GM23338 (cell line): ENCODE measurements at regions not wholly inside any gene's neighbourhood (a gene's known extent, or its start where the extent isn't known, plus 50 kb on each side); places are given as distances from the start of the nearest gene placed in this dataset.
"Not testable (repeated sequence)": the region's sequence is repeated elsewhere in the genome, so short reads cannot be mapped to it uniquely, and the experiment has no call there.

ENCODE experiments used
- ATAC-seq: fragments of 200-7000 bp; cut with Tn5 transposase; 3 replicates; pipeline ENCODE4 v1.9.1; 2020
- DNase-seq: peaks from one replicate; pipeline ENCODE4 v3.0.0-alpha.2; 2015; ENCODE audit warnings: low spot score
- H2AFZ ChIP-seq: fragments of 200-600 bp; sonication (generic); 2 replicates; pipeline ENCODE4 v1.8.0; 2016; ENCODE audit warnings: antibody characterized with exemption, mild to moderate bottlenecking, moderate library complexity
- H3F3A ChIP-seq: fragments of 200-600 bp; sonication (generic); replicated peaks from 2 replicates; pipeline ENCODE4 v1.8.0; 2017; ENCODE audit warnings: antibody characterized with exemption, mixed run types, low read depth
- H3K27ac ChIP-seq: fragments of 200-600 bp; sonication (generic); 2 replicates; pipeline ENCODE4 v1.6.1; 2016; ENCODE audit warnings: low read depth
- H3K27me3 ChIP-seq: fragments of 200-600 bp; sonication (generic); 2 replicates; pipeline ENCODE4 v1.8.0; 2016; ENCODE audit warnings: mild to moderate bottlenecking, mixed run types, moderate library complexity; ENCODE audit not compliant: insufficient read depth
- H3K36me3 ChIP-seq: fragments of 200-600 bp; sonication (generic); 2 replicates; pipeline ENCODE4 v1.8.0; 2016; ENCODE audit warnings: mild to moderate bottlenecking; ENCODE audit not compliant: insufficient read depth
- H3K4me1 ChIP-seq: fragments of 200-600 bp; sonication (generic); 2 replicates; pipeline ENCODE4 v1.8.0; 2016; ENCODE audit warnings: mild to moderate bottlenecking, moderate library complexity; ENCODE audit not compliant: insufficient read depth
- H3K4me2 ChIP-seq: fragments of 200-600 bp; sonication (generic); 2 replicates; pipeline ENCODE4 v1.7.1; 2017; ENCODE audit warnings: mixed run types
- H3K4me3 ChIP-seq: fragments of 200-600 bp; sonication (generic); 2 replicates; pipeline ENCODE4 v1.6.1; 2016; ENCODE audit warnings: mixed run types
- H3K79me2 ChIP-seq: fragments of 200-600 bp; sonication (generic); replicated peaks from 2 replicates; pipeline ENCODE4 v1.8.0; 2017; ENCODE audit warnings: mild to moderate bottlenecking; ENCODE audit not compliant: insufficient read depth
- H3K9me2 ChIP-seq: fragments of 200-600 bp; sonication (generic); 2 replicates; pipeline ENCODE4 v1.8.0; 2017; ENCODE audit not compliant: insufficient read depth
- H4K20me1 ChIP-seq: fragments of 200-600 bp; sonication (generic); replicated peaks from 2 replicates; pipeline ENCODE4 v1.8.0; 2017; ENCODE audit warnings: mild to moderate bottlenecking; ENCODE audit not compliant: insufficient read depth
- H3K27ac Mint-ChIP-seq: 2 replicates; pipeline ENCODE4 v1.8.0; 2020; ENCODE audit warnings: inconsistent platforms, mild to moderate bottlenecking, moderate library complexity, mixed read lengths
- H3K27me3 Mint-ChIP-seq: 3 replicates; pipeline ENCODE4 v1.8.0; 2022; ENCODE audit warnings: low read depth, mild to moderate bottlenecking, moderate library complexity, mixed read lengths, inconsistent platforms; ENCODE audit not compliant: insufficient read depth, poor library complexity
- H3K36me3 Mint-ChIP-seq: 3 replicates; pipeline ENCODE4 v1.8.0; 2021; ENCODE audit warnings: low read depth, mild to moderate bottlenecking, inconsistent platforms, moderate library complexity, mixed read lengths
- H3K4me1 Mint-ChIP-seq: 3 replicates; pipeline ENCODE4 v1.8.0; 2020; ENCODE audit warnings: mild to moderate bottlenecking, inconsistent platforms, mixed read lengths
- H3K4me3 Mint-ChIP-seq: 3 replicates; pipeline ENCODE4 v1.8.0; 2021; ENCODE audit warnings: moderate library complexity, mild to moderate bottlenecking, inconsistent platforms, mixed read lengths
- H3K9me3 Mint-ChIP-seq: 3 replicates; pipeline ENCODE4 v1.8.0; 2020; ENCODE audit warnings: moderate library complexity, mild to moderate bottlenecking, inconsistent platforms, mixed read lengths
- EZH2phosphoT487 ChIP-seq: fragments of 200-600 bp; sonication (generic); IDR thresholded peaks from one replicate; pipeline ENCODE4 v1.8.1; 2018; ENCODE audit warnings: antibody characterized with exemption; ENCODE audit not compliant: unreplicated experiment
- JUNB ChIP-seq: IDR thresholded peaks from one replicate; pipeline ENCODE4 v1.6.1; 2016; ENCODE audit warnings: antibody characterized with exemption; ENCODE audit not compliant: unreplicated experiment
- NANOG ChIP-seq: IDR thresholded peaks from 2 replicates; pipeline ENCODE4 v1.6.1; 2016; ENCODE audit warnings: antibody characterized with exemption, borderline replicate concordance
- TF ChIP-seq, protein P1 (sequence below), 2 experiments: fragments of 200-600 bp in 1 of 2; sonication (generic) in 1 of 2; conservative IDR thresholded peaks; 2 replicates each; pipeline versions ENCODE4 v1.5.1 to v1.6.1; 2016 to 2017; ENCODE audit warnings: antibody characterized with exemption in 2 of 2, low read depth in 2 of 2, mild to moderate bottlenecking in 2 of 2, moderate library complexity in 1 of 2
- TF ChIP-seq, protein P2 (sequence below): IDR thresholded peaks from 2 replicates; pipeline ENCODE4 v1.6.1; 2016; ENCODE audit warnings: antibody characterized with exemption
- TF ChIP-seq, protein P3 (sequence below): IDR thresholded peaks from one replicate; pipeline ENCODE4 v1.6.1; 2018; ENCODE audit warnings: antibody characterized with exemption; ENCODE audit not compliant: unreplicated experiment

DNA sequence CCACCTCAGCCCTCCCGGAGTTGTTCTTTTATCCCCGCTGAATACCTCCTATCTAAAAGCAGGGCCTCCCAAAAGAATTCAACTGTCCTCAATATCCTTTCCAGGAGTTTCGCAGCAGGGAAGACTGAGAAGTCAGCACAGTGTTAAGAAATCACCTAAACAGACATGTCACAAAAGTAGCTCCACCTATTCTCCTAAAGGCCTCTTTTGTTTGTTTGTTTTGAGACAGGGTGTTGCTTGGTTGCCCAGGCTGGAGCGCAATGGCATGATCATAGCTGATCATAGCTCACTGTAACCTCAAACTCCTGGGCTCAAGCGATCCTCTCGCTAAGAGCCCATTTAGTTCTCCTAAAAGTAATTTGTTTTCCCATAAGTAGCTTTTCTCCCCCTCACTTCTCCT lies 53.8 kb downstream of the TEX44 start (continued):
- TF ChIP-seq EZH2phosphoT487 = no peak

DNA sequence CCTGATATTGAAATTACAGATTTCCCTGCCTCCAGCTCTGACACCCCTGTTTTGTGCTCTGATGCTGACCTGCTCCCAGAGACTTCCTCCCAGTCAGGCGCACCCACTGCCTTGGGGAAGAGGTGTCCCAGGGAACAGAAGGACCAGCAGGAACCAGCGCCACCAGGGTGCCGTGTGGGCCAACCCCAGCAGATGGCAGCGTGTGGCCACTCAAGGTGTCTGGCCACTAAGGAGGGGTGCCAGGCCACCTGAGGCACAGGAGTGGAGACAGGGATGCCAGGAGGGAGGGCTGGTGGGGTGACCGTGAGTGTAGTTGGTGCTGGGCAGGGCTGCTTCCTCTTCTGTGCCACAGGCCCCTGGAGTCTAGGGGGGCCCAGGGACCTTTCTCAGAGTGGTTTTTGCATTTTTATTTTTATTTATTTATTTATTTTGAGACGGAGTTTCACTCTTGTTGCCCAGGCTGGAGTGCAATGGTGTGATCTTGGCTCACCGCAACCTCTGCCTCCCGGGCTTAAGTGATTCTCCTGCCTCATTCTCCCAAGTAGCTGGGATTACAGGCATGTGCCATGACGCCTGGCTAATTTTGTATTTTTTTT lies 56.0 kb downstream of the TEX44 start:
- peaks cover 14% of the 10 kb centered on the region; the same call in 2 of the 3 replicates for H3K4me1 Mint-ChIP-seq
- Histone ChIP-seq H3K79me2 (no peaks in the 10 kb centered on the region), H3K27me3 (no peaks in the 10 kb centered on the region), H3K4me3 (no peak overlapping the region), H3K36me3 (no peaks in the 10 kb centered on the region), H2AFZ (0 out of 2 replicates have a peak overlapping the region, but pooled peaks have one; percentile 43), H3K27ac (no peak overlapping the region), H3K4me1 (peaks cover 5% of the 10 kb centered on the region), H3F3A (peaks cover 9% of the 10 kb centered on the region), H4K20me1 (no peaks in the 10 kb centered on the region), H3K9me2 (no peaks in the 10 kb centered on the region), H3K4me2 (no peak overlapping the region)
- DNase-seq = peak; percentile 82
- ATAC-seq = peak; percentile 92
- no peaks in the 10 kb centered on the region for H3K36me3 Mint-ChIP-seq
- TF ChIP-seq, protein P1, sequence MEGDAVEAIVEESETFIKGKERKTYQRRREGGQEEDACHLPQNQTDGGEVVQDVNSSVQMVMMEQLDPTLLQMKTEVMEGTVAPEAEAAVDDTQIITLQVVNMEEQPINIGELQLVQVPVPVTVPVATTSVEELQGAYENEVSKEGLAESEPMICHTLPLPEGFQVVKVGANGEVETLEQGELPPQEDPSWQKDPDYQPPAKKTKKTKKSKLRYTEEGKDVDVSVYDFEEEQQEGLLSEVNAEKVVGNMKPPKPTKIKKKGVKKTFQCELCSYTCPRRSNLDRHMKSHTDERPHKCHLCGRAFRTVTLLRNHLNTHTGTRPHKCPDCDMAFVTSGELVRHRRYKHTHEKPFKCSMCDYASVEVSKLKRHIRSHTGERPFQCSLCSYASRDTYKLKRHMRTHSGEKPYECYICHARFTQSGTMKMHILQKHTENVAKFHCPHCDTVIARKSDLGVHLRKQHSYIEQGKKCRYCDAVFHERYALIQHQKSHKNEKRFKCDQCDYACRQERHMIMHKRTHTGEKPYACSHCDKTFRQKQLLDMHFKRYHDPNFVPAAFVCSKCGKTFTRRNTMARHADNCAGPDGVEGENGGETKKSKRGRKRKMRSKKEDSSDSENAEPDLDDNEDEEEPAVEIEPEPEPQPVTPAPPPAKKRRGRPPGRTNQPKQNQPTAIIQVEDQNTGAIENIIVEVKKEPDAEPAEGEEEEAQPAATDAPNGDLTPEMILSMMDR (conservative IDR thresholded peaks at IDR 0.05; ENCODE audit: low read depth in 2 of 2) = peak; percentile 68 to 99
- TF ChIP-seq, protein P2, sequence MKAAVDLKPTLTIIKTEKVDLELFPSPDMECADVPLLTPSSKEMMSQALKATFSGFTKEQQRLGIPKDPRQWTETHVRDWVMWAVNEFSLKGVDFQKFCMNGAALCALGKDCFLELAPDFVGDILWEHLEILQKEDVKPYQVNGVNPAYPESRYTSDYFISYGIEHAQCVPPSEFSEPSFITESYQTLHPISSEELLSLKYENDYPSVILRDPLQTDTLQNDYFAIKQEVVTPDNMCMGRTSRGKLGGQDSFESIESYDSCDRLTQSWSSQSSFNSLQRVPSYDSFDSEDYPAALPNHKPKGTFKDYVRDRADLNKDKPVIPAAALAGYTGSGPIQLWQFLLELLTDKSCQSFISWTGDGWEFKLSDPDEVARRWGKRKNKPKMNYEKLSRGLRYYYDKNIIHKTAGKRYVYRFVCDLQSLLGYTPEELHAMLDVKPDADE = no peak
- H3K27me3 Mint-ChIP-seq = peaks cover 13% of the 10 kb centered on the region
- peak overlapping the region; percentile 71; the same call in 1 of the 2 replicates for H3K27ac Mint-ChIP-seq
- H3K4me3 Mint-ChIP-seq = no peak overlapping the region
- no peaks in the 10 kb centered on the region for H3K9me3 Mint-ChIP-seq

DNA sequence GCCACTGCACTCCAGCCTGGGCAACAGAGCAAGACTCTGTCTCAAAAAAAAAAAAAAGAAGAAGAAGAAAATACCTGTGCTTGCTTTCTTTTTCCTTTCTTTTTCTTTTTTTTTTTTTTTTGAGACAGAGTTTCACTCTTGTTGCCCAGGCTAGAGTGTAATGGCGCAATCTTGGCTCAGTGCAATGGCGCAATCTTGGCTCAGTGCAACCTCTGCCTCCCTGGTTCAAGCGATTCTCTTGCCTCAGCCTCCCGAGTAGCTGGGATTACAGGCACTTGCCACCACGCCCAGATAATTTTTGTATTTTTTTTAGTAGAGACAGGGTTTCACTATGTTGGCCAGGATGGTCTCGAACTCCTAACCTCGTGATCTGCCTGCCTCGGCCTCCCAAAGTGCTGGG lies 56.8 kb upstream of the PTMA start:
- H3K4me3 ChIP-seq, H3K27ac Mint-ChIP-seq, H2AFZ ChIP-seq, H3K9me2 ChIP-seq, ATAC-seq, DNase-seq, H3K4me3 Mint-ChIP-seq, H3K36me3 Mint-ChIP-seq, H3K9me3 Mint-ChIP-seq, H3K27ac ChIP-seq, H4K20me1 ChIP-seq, H3K27me3 ChIP-seq, H3K4me2 ChIP-seq, H3K36me3 ChIP-seq, H3K79me2 ChIP-seq: not testable (repeated sequence)
- Mint-ChIP-seq H3K27me3 (peaks cover 14% of the 10 kb centered on the region), H3K4me1 (peaks cover 17% of the 10 kb centered on the region)
- H3F3A ChIP-seq = peaks cover 15% of the 10 kb centered on the region
- peaks cover 14% of the 10 kb centered on the region for H3K4me1 ChIP-seq

DNA sequence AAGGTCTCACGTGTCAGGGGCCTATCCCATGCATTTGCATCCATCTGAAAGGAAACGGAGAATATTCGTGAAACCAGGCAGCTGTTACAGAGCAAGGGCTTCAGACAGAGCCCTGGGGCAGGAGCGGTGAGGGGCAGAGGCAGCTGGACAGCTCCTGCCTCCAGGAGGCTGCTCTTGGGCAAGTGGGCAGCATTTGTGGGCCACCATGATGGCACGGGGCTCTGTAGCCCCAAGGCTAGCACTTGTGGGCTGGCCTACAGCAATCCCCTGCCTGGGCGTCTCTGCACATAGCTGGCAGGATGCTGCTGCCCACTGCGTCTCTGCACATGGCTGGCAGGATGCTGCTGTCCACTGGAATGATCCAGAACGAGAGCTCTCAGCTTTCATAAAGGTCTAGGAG lies 52.8 kb upstream of the PTMA start:
- Histone ChIP-seq H3K36me3 (no peaks in the 10 kb centered on the region), H2AFZ (peak overlapping the region; percentile 72), H3K4me3 (no peak overlapping the region), H3K4me1 (peaks cover 15% of the 10 kb centered on the region), H3K9me2 (no peaks in the 10 kb centered on the region), H3K27ac (peak overlapping the region; percentile 76), H3F3A (peaks cover 8% of the 10 kb centered on the region), H3K79me2 (no peaks in the 10 kb centered on the region), H4K20me1 (no peaks in the 10 kb centered on the region), H3K4me2 (peak overlapping the region; percentile 58), H3K27me3 (no peaks in the 10 kb centered on the region)
- Mint-ChIP-seq H3K4me1 (peaks cover 11% of the 10 kb centered on the region), H3K27me3 (peaks cover 11% of the 10 kb centered on the region), H3K36me3 (no peaks in the 10 kb centered on the region), H3K9me3 (no peaks in the 10 kb centered on the region), H3K4me3 (no peak overlapping the region), H3K27ac (peak overlapping the region; percentile 18; the same call in 1 of the 2 replicates)
- DNase-seq = peak; percentile 45
- ATAC-seq = peak; percentile 72
- TF ChIP-seq, protein P3, sequence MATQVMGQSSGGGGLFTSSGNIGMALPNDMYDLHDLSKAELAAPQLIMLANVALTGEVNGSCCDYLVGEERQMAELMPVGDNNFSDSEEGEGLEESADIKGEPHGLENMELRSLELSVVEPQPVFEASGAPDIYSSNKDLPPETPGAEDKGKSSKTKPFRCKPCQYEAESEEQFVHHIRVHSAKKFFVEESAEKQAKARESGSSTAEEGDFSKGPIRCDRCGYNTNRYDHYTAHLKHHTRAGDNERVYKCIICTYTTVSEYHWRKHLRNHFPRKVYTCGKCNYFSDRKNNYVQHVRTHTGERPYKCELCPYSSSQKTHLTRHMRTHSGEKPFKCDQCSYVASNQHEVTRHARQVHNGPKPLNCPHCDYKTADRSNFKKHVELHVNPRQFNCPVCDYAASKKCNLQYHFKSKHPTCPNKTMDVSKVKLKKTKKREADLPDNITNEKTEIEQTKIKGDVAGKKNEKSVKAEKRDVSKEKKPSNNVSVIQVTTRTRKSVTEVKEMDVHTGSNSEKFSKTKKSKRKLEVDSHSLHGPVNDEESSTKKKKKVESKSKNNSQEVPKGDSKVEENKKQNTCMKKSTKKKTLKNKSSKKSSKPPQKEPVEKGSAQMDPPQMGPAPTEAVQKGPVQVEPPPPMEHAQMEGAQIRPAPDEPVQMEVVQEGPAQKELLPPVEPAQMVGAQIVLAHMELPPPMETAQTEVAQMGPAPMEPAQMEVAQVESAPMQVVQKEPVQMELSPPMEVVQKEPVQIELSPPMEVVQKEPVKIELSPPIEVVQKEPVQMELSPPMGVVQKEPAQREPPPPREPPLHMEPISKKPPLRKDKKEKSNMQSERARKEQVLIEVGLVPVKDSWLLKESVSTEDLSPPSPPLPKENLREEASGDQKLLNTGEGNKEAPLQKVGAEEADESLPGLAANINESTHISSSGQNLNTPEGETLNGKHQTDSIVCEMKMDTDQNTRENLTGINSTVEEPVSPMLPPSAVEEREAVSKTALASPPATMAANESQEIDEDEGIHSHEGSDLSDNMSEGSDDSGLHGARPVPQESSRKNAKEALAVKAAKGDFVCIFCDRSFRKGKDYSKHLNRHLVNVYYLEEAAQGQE = peak; percentile 63
- TF ChIP-seq, protein P2 = no peak
- TF ChIP-seq JUNB (no peak), NANOG (no peak)
- TF ChIP-seq, protein P1 (conservative IDR thresholded peaks at IDR 0.05; ENCODE audit: low read depth in 2 of 2) = no peak
